HEK293T (cell line): ENCODE measurements at regions not wholly inside any gene's neighbourhood (a gene's known extent, or its start where the extent isn't known, plus 50 kb on each side); places are given as distances from the start of the nearest gene placed in this dataset.

Source experiments
- ARNT ChIP-seq: fragments of 450-650 bp; IDR thresholded peaks from 2 replicates; pipeline ENCODE4 v1.6.1; 2017; ENCODE audit warnings: mild to moderate bottlenecking
- CTBP1 ChIP-seq: fragments of 450-650 bp; IDR thresholded peaks from 2 replicates; pipeline ENCODE4 v1.6.1; 2016; ENCODE audit warnings: borderline replicate concordance
- ELF4 ChIP-seq: fragments of 450-650 bp; IDR thresholded peaks from 2 replicates; pipeline ENCODE4 v1.6.1; 2017; ENCODE audit warnings: antibody characterized with exemption
- FOXA1 ChIP-seq: fragments of 450-650 bp; IDR thresholded peaks from 2 replicates; pipeline ENCODE4 v1.6.1; 2016; ENCODE audit warnings: mild to moderate bottlenecking
- FOXK2 ChIP-seq: fragments of 450-650 bp; IDR thresholded peaks from 2 replicates; pipeline ENCODE4 v1.6.1; 2016; ENCODE audit warnings: mild to moderate bottlenecking
- SP1 ChIP-seq: fragments of 450-650 bp; IDR thresholded peaks from 2 replicates; pipeline ENCODE4 v1.6.1; 2017
- SUZ12 ChIP-seq: fragments of 450-650 bp; IDR thresholded peaks from 2 replicates; pipeline ENCODE4 v1.6.1; 2016; ENCODE audit warnings: mild to moderate bottlenecking
- ZNF384 ChIP-seq: fragments of 450-650 bp; IDR thresholded peaks from 2 replicates; pipeline ENCODE4 v1.6.1; 2016

DNA sequence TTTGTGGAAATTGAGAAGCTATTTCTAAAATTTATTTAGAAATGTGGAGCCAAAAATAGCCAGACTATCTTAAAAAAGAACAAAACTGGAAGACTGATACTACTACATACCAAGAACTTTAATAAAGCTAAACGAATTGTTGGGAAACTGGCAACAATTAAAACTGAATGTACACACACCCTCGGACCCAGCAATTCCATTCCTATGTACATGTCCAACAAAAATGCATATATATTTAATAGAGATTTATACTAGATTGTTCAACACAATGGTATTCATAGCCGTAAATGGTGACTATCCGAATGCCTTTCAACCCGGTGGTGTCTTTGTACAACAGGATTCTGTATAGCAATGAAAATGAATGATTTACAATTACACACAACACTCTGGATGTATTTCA lies 136.5 kb upstream of the RASGRP1 start:
- TF ChIP-seq SUZ12 (no peak), FOXK2 (no peak), CTBP1 (no peak), ZNF384 (no peak), FOXA1 (no peak), ARNT (no peak), SP1 (no peak), ELF4 (no peak)
